ENCODE measurements at regions not wholly inside any gene's neighbourhood (a gene's known extent, or its start where the extent isn't known, plus 50 kb on each side); places are given as distances from the start of the nearest gene placed in this dataset.

DNA sequence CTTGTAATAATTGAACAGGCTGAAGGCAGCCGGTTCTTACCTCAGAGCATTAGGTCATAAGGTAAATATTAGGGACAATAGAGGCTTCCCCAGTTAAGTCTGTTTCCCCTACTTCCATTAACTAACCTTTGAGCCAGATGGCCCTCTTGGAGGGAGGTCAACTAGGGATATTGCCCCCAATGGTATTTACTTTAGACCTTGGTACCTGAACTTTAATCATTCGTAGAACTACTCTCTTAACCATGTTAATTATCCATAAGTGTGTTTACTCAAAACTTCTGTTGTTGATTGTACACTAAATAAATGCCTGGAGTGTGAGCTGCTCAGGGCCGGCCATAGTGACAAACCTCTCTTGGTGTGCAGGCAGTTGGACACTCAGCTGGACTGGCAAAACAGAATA, 1843.5 kb upstream of the AGA start:
- no peaks in the 10 kb centered on the region for H3K9me2 ChIP-seq (ENCODE audit: insufficient read depth)
- no peak overlapping the region for H3K27ac ChIP-seq (ENCODE audit: low read depth, low read length)
- no peaks in the 10 kb centered on the region for H3K4me1 ChIP-seq (ENCODE audit: control insufficient read depth in 1 of 2, insufficient read depth in 2 of 2, low read length in 2 of 2)
- no peaks in the 10 kb centered on the region for H3K27me3 ChIP-seq (ENCODE audit: insufficient read depth, low read length)
- TF ChIP-seq TCF7L2 (IDR thresholded peaks at IDR 0.05; ENCODE audit: borderline replicate concordance, extremely low read depth, insufficient read depth, insufficient read length) (no peak), FOSL1 (IDR thresholded peaks at IDR 0.05; ENCODE audit: low read depth) (no peak), ZFX (IDR thresholded peaks at IDR 0.05) (no peak)
- TF ChIP-seq, protein P1, sequence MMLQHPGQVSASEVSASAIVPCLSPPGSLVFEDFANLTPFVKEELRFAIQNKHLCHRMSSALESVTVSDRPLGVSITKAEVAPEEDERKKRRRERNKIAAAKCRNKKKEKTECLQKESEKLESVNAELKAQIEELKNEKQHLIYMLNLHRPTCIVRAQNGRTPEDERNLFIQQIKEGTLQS (IDR thresholded peaks at IDR 0.05) = no peak
- POLR2A ChIA-PET = no interaction called here
- RAD21 ChIA-PET (ENCODE audit: low non-redundant PET in 1 of 2, low total read pairs in 2 of 2, uncharacterized antibody in 2 of 2, unreplicated experiment in 2 of 2) = no interaction called here
- H3K9me3 ChIP-seq (ENCODE audit: control insufficient read depth in 1 of 2, insufficient read depth in 1 of 2, low read depth in 1 of 2, low read length in 2 of 2) = no peaks in the 10 kb centered on the region
- no peaks in the 10 kb centered on the region for H3K36me3 ChIP-seq (ENCODE audit: control insufficient read depth in 1 of 2, insufficient read depth in 2 of 2, low read length in 2 of 2)
- CTCF ChIA-PET = no interaction called here
- H4K20me1 ChIP-seq (ENCODE audit: insufficient read depth) = no peaks in the 10 kb centered on the region
- ATAC-seq (no peak), DNase-seq (ENCODE audit: low read depth, low spot score) (no peak)
- H3K4me3 ChIP-seq (replicated peaks in 1 of 2; ENCODE audit: low read depth in 1 of 2, low read length in 2 of 2) = no peak overlapping the region
- intact Hi-C loops (cut with micrococcal nuclease) = no loop called here
- H2AFZ ChIP-seq (ENCODE audit: low read depth, low read length, poor library complexity, severe bottlenecking) = no peak overlapping the region
- H3K9ac ChIP-seq (ENCODE audit: low read length) = no peak overlapping the region
- H3K79me2 ChIP-seq (ENCODE audit: insufficient read depth, low read length) = no peaks in the 10 kb centered on the region
- H3K4me2 ChIP-seq (ENCODE audit: low read length) = no peak overlapping the region
- BruUV-seq (replicated peaks) = no TSS peak

DNA sequence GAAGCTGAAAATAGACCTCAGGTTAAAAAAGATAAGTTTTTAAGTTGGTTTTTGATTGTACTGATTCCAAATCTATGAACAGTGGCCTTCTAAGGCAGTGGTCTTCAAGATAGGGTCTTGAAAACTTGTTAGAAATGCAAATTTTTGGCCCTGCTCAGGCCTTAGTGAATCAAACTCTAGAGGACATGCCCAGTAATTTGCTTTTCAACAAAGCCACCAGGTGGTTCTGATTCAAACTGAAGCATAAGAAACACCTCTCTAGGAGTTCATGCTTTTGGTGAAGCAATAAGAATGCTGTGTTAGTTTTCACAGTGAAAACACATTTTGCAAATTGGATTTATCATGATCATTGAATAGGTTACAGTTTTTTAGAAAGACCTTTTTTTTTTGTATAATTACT, 1849.4 kb upstream of the AGA start:
- H3K4me2 ChIP-seq (ENCODE audit: low read length) = no peak overlapping the region
- H3K4me3 ChIP-seq (replicated peaks in 1 of 2; ENCODE audit: low read depth in 1 of 2, low read length in 2 of 2) = no peak overlapping the region
- CTCF ChIA-PET = no interaction called here
- no peak overlapping the region for H3K27ac ChIP-seq (ENCODE audit: low read depth, low read length)
- no TSS peak for BruUV-seq (replicated peaks)
- no peak for DNase-seq (ENCODE audit: low read depth, low spot score)
- no peak overlapping the region for H2AFZ ChIP-seq (ENCODE audit: low read depth, low read length, poor library complexity, severe bottlenecking)
- H3K27me3 ChIP-seq (ENCODE audit: insufficient read depth, low read length) = no peaks in the 10 kb centered on the region
- POLR2A ChIA-PET = no interaction called here
- ATAC-seq = no peak
- intact Hi-C loops (cut with micrococcal nuclease) = no loop called here
- no peaks in the 10 kb centered on the region for H3K36me3 ChIP-seq (ENCODE audit: control insufficient read depth in 1 of 2, insufficient read depth in 2 of 2, low read length in 2 of 2)
- RAD21 ChIA-PET (ENCODE audit: low non-redundant PET in 1 of 2, low total read pairs in 2 of 2, uncharacterized antibody in 2 of 2, unreplicated experiment in 2 of 2) = no interaction called here
- no peak overlapping the region for H3K9ac ChIP-seq (ENCODE audit: low read length)
- no peaks in the 10 kb centered on the region for H3K9me3 ChIP-seq (ENCODE audit: control insufficient read depth in 1 of 2, insufficient read depth in 1 of 2, low read depth in 1 of 2, low read length in 2 of 2)
- no peaks in the 10 kb centered on the region for H3K9me2 ChIP-seq (ENCODE audit: insufficient read depth)
- H3K79me2 ChIP-seq (ENCODE audit: insufficient read depth, low read length) = no peaks in the 10 kb centered on the region
- no peaks in the 10 kb centered on the region for H3K4me1 ChIP-seq (ENCODE audit: control insufficient read depth in 1 of 2, insufficient read depth in 2 of 2, low read length in 2 of 2)
- TF ChIP-seq, protein P1 (IDR thresholded peaks at IDR 0.05) = no peak
- TF ChIP-seq, protein P2, sequence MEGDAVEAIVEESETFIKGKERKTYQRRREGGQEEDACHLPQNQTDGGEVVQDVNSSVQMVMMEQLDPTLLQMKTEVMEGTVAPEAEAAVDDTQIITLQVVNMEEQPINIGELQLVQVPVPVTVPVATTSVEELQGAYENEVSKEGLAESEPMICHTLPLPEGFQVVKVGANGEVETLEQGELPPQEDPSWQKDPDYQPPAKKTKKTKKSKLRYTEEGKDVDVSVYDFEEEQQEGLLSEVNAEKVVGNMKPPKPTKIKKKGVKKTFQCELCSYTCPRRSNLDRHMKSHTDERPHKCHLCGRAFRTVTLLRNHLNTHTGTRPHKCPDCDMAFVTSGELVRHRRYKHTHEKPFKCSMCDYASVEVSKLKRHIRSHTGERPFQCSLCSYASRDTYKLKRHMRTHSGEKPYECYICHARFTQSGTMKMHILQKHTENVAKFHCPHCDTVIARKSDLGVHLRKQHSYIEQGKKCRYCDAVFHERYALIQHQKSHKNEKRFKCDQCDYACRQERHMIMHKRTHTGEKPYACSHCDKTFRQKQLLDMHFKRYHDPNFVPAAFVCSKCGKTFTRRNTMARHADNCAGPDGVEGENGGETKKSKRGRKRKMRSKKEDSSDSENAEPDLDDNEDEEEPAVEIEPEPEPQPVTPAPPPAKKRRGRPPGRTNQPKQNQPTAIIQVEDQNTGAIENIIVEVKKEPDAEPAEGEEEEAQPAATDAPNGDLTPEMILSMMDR (IDR thresholded peaks at IDR 0.05 in 2 of 3, conservative IDR thresholded peaks at IDR 0.05 in 1 of 3; ENCODE audit: borderline replicate concordance in 1 of 3, insufficient read depth in 1 of 3, low read depth in 2 of 3, low read length in 2 of 3) = no peak
- no peak for TF ChIP-seq JUND (IDR thresholded peaks at IDR 0.05)
- TF ChIP-seq SIN3A (IDR thresholded peaks at IDR 0.05; ENCODE audit: low read depth) = no peak
- TF ChIP-seq POLR2A (IDR thresholded peaks at IDR 0.05; ENCODE audit: borderline replicate concordance, extremely low read depth, insufficient read depth, insufficient read length) = no peak
- TF ChIP-seq SP1 (IDR thresholded peaks at IDR 0.05; ENCODE audit: low read depth) = no peak
- TF ChIP-seq, protein P3, sequence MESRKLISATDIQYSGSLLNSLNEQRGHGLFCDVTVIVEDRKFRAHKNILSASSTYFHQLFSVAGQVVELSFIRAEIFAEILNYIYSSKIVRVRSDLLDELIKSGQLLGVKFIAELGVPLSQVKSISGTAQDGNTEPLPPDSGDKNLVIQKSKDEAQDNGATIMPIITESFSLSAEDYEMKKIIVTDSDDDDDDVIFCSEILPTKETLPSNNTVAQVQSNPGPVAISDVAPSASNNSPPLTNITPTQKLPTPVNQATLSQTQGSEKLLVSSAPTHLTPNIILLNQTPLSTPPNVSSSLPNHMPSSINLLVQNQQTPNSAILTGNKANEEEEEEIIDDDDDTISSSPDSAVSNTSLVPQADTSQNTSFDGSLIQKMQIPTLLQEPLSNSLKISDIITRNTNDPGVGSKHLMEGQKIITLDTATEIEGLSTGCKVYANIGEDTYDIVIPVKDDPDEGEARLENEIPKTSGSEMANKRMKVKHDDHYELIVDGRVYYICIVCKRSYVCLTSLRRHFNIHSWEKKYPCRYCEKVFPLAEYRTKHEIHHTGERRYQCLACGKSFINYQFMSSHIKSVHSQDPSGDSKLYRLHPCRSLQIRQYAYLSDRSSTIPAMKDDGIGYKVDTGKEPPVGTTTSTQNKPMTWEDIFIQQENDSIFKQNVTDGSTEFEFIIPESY (IDR thresholded peaks at IDR 0.05; ENCODE audit: extremely low read depth, insufficient replicate concordance, low read length) = no peak
- TF ChIP-seq RAD21 (IDR thresholded peaks at IDR 0.05; ENCODE audit: low read depth) = no peak
- no peak for TF ChIP-seq SRF (IDR thresholded peaks at IDR 0.05; ENCODE audit: low read depth)
- H4K20me1 ChIP-seq (ENCODE audit: insufficient read depth) = no peaks in the 10 kb centered on the region

Measured in HCT116 (cell line).